Uterus (tissue), 2 donors: ENCODE measurements at regions not wholly inside any gene's neighbourhood (a gene's known extent, or its start where the extent isn't known, plus 50 kb on each side); places are given as distances from the start of the nearest gene placed in this dataset.
"Not testable (repeated sequence)": the region's sequence is repeated elsewhere in the genome, so short reads cannot be mapped to it uniquely, and the experiment has no call there.

Experiments
- CTCF ChIP-seq, 4 experiments: fragments of 200-600 bp in 2 of 4; fragments of 450-650 bp in 2 of 4; sonication (generic) in 2 of 4; IDR thresholded peaks; one replicate each; pipeline ENCODE4 v1.5.1; 2016 to 2019; ENCODE audit warnings: antibody characterized with exemption in 4 of 4, mild to moderate bottlenecking in 2 of 4, moderate library complexity in 1 of 4
- POLR2A ChIP-seq, 2 donors: fragments of 450-650 bp; IDR thresholded peaks; one replicate each; pipeline ENCODE4 v1.6.1; 2016; ENCODE audit warnings: antibody characterized with exemption in 2 of 2, mild to moderate bottlenecking in 1 of 2, moderate library complexity in 1 of 2

GRCh38 chr3:187466306-187466705 lies 98.1 kb downstream of the RTP4 start:
- TF ChIP-seq CTCF, POLR2A (IDR thresholded peaks at IDR 0.05): not testable (repeated sequence)
